IMR-90 (cell line): ENCODE measurements at regions not wholly inside any gene's neighbourhood (a gene's known extent, or its start where the extent isn't known, plus 50 kb on each side); places are given as distances from the start of the nearest gene placed in this dataset.

ENCODE experiments used
- ATAC-seq: fragments of 200-7000 bp; cut with Tn5 transposase; 2 replicates; pipeline ENCODE4 v1.9.1; 2020; ENCODE audit warnings: low read depth, mild to moderate bottlenecking, moderate library complexity
- BruUV-seq: library from RNA; stranded (reverse); fragments of 400-500 nt; replicated peaks from 2 replicates; lab custom pipeline; 2021; lab: Mats Ljungman, UMichigan
- CTCF ChIA-PET: fragments of 300-600 bp; formaldehyde crosslinking; extraction: SDS; loops from one replicate; lab custom pipeline; 2021; ENCODE audit warnings: antibody characterized with exemption; lab: Yijun Ruan, JAX
- POLR2A ChIA-PET: fragments of 300-600 bp; sonication (Branson Sonifier 250); formaldehyde crosslinking; loops from one replicate; lab custom pipeline; 2022; ENCODE audit warnings: antibody characterized with exemption; ENCODE audit not compliant: unreplicated experiment; lab: Charles Lee
- DNase-seq: peaks from one replicate; pipeline ENCODE4 v3.0.0; 2013
- H2AFZ ChIP-seq: replicated peaks from 2 replicates; pipeline ENCODE3; 2013; ENCODE audit warnings: low read length, mild to moderate bottlenecking; ENCODE audit not compliant: poor library complexity
- H2AK5ac ChIP-seq: 2 replicates; pipeline ENCODE4 v1.6.1; 2013; ENCODE audit warnings: low read depth, low read length, inconsistent platforms
- H2AK9ac ChIP-seq: replicated peaks from 2 replicates; pipeline ENCODE3; 2013; ENCODE audit warnings: mild to moderate bottlenecking, low read depth, low read length, moderate library complexity; ENCODE audit not compliant: poor library complexity
- H2BK120ac ChIP-seq: 2 replicates; pipeline ENCODE4 v1.6.1; 2013; ENCODE audit warnings: low read depth, low read length, inconsistent platforms
- H2BK15ac ChIP-seq: 3 replicates; pipeline ENCODE4 v1.6.1; 2013; ENCODE audit warnings: low read depth, low read length, inconsistent platforms
- H2BK20ac ChIP-seq: 2 replicates; pipeline ENCODE4 v1.6.1; 2013; ENCODE audit warnings: low read depth, mild to moderate bottlenecking, inconsistent platforms, low read length, moderate library complexity
- H2BK5ac ChIP-seq: 2 replicates; pipeline ENCODE4 v1.6.1; 2013; ENCODE audit warnings: mild to moderate bottlenecking, low read depth, low read length, inconsistent platforms; ENCODE audit not compliant: poor library complexity, severe bottlenecking
- H3K14ac ChIP-seq: replicated peaks from 2 replicates; pipeline ENCODE4 v1.6.1; 2013; ENCODE audit warnings: low read depth, low read length, inconsistent platforms
- H3K18ac ChIP-seq: 2 replicates; pipeline ENCODE4 v1.6.1; 2013; ENCODE audit warnings: low read depth, low read length, control low read depth
- H3K23ac ChIP-seq: 2 replicates; pipeline ENCODE4 v1.6.1; 2013; ENCODE audit warnings: low read depth, low read length, inconsistent platforms
- H3K27ac ChIP-seq: 2 replicates; pipeline ENCODE4 v1.5.1; 2013; ENCODE audit warnings: mild to moderate bottlenecking, control low read depth, low read length; ENCODE audit not compliant: insufficient read depth
- H3K27me3 ChIP-seq: 2 replicates; pipeline ENCODE4 v1.6.1; 2013; ENCODE audit warnings: low read length; ENCODE audit not compliant: control insufficient read depth, insufficient read depth
- H3K36me3 ChIP-seq: 2 replicates; pipeline ENCODE4 v1.6.1; 2013; ENCODE audit warnings: low read length, mixed read lengths; ENCODE audit not compliant: control insufficient read depth, insufficient read depth
- H3K4ac ChIP-seq: 2 replicates; pipeline ENCODE4 v1.6.1; 2013; ENCODE audit warnings: low read depth, low read length, inconsistent platforms
- H3K4me1 ChIP-seq: 2 replicates; pipeline ENCODE4 v1.6.1; 2013; ENCODE audit warnings: low read length, mixed read lengths; ENCODE audit not compliant: control insufficient read depth, insufficient read depth
- H3K4me2 ChIP-seq: 2 replicates; pipeline ENCODE4 v1.6.1; 2013; ENCODE audit warnings: low read depth, mild to moderate bottlenecking, control low read depth, low read length, moderate library complexity
- H3K4me3 ChIP-seq: 2 replicates; pipeline ENCODE4 v1.5.1; 2013; ENCODE audit warnings: low read depth, mild to moderate bottlenecking, control low read depth, low read length, moderate library complexity; ENCODE audit not compliant: insufficient read depth
- H3K56ac ChIP-seq: 2 replicates; pipeline ENCODE4 v1.6.1; 2013; ENCODE audit warnings: low read length, inconsistent platforms; ENCODE audit not compliant: insufficient read depth; ENCODE audit errors: extremely low read depth
- H3K79me1 ChIP-seq, 2 experiments: 2 replicates each; pipeline ENCODE4 v1.6.1; 2013; ENCODE audit warnings: low read length in 2 of 2, inconsistent platforms in 1 of 2, low read depth in 1 of 2
- H3K9ac ChIP-seq: 2 replicates; pipeline ENCODE4 v1.6.1; 2013; ENCODE audit warnings: low read depth, low read length, control low read depth
- H3K9me1 ChIP-seq: 2 replicates; pipeline ENCODE4 v1.6.1; 2013; ENCODE audit warnings: low read length, inconsistent platforms; ENCODE audit not compliant: insufficient read depth
- H3K9me3 ChIP-seq: 2 replicates; pipeline ENCODE4 v1.6.1; 2013; ENCODE audit warnings: low read length; ENCODE audit not compliant: control insufficient read depth, insufficient read depth
- H4K20me1 ChIP-seq: 2 replicates; pipeline ENCODE4 v1.6.1; 2013; ENCODE audit warnings: low read length, inconsistent platforms; ENCODE audit not compliant: insufficient read depth
- H4K5ac ChIP-seq: 2 replicates; pipeline ENCODE4 v1.6.1; 2013; ENCODE audit warnings: mild to moderate bottlenecking, low read depth, low read length, control low read depth
- H4K8ac ChIP-seq, 2 experiments: 2 replicates each; pipeline ENCODE4 v1.6.1; 2013; ENCODE audit warnings: low read depth in 2 of 2, low read length in 2 of 2, control low read depth in 1 of 2, inconsistent platforms in 1 of 2
- H4K91ac ChIP-seq: 2 replicates; pipeline ENCODE4 v1.6.1; 2013; ENCODE audit warnings: low read depth, low read length, inconsistent platforms; ENCODE audit not compliant: insufficient read depth
- FOS ChIP-seq: fragments of 150-350 bp; IDR thresholded peaks from 2 replicates; pipeline ENCODE4 v1.6.1; 2016; ENCODE audit warnings: low read depth, low read length
- MXI1 ChIP-seq: IDR thresholded peaks from 2 replicates; pipeline ENCODE4 v1.6.1; 2012; ENCODE audit warnings: low read depth, mild to moderate bottlenecking, low read length, moderate library complexity, borderline replicate concordance
- RFX5 ChIP-seq: IDR thresholded peaks from 2 replicates; pipeline ENCODE4 v1.8.0; 2012; ENCODE audit warnings: low read depth, mild to moderate bottlenecking, low read length, moderate library complexity
- SMC3 ChIP-seq: fragments of 150-350 bp; IDR thresholded peaks from 2 replicates; pipeline ENCODE4 v1.6.1; 2016; ENCODE audit warnings: low read depth, mild to moderate bottlenecking, antibody characterized with exemption, low read length, moderate library complexity
- WGBS, 2 experiments: methylation state at CpG; one replicate each; pipeline versions ENCODE4 v1.1.5 to v1.1.7; 2013; ENCODE audit warnings: missing lambda C conversion rate in 2 of 2; ENCODE audit not compliant: insufficient read length in 1 of 2; ENCODE audit errors: extremely low coverage in 2 of 2; 5-methylcytosine and 5-hydroxymethylcytosine counted together
- dilution Hi-C: fragments of 300-500 bp; cut with HindIII; formaldehyde crosslinking; loops from one replicate; pipeline ENCODE4 v1.14.3; 2018; ENCODE audit warnings: low sequenced_read_pairs; ENCODE audit not compliant: unreplicated experiment
- in situ Hi-C: fragments of 300-500 bp; cut with MboI; formaldehyde crosslinking; loops from 3 replicates; pipeline ENCODE4 v1.14.3; 2019; ENCODE audit warnings: low sequenced_read_pairs, inconsistent platforms, mixed read lengths
- intact Hi-C: fragments of 100-400 bp; cut with micrococcal nuclease; formaldehyde crosslinking; loops from 2 replicates; pipeline ENCODE4 v1.10.0; 2022
- TF ChIP-seq, protein P1 (sequence below): conservative IDR thresholded peaks from 2 replicates; pipeline ENCODE4 v1.5.1; 2012; ENCODE audit warnings: mild to moderate bottlenecking, low read depth, low read length, improper control_type of control experiment

DNA sequence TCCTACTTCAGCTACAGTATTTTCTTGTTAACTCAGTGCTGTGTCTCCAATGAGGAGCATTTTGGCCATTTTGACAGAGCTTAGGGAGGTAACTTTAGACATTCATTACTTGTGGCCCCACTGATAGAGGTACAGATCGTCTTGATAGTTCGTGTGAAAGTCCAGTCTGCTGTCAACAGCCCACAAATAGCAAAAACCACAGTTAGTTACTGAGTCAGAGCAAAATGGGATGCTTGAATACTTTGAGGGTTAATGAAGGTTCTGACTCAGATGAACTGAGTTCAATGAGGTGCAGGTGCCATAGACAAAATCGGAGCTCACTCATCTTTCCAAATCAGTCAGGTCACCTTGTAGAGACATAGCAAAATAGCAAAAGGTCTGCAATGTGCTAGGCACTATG is 163.1 kb upstream of the TLE4 start:
- Histone ChIP-seq H3K23ac (no peak overlapping the region), H3K56ac (no peak overlapping the region), H2AFZ (no peak overlapping the region), H3K9me3 (no peaks in the 10 kb centered on the region), H3K18ac (no peak overlapping the region), H3K4me3 (no peak overlapping the region), H2BK20ac (peak overlapping the region; percentile 15; the same call in 1 of the 2 replicates), H2BK120ac (no peak overlapping the region), H4K5ac (no peak overlapping the region; the same call in 1 of the 2 replicates), H4K8ac (no peak overlapping the region), H3K9ac (no peak overlapping the region), H3K4ac (no peak overlapping the region), H3K36me3 (no peaks in the 10 kb centered on the region), H2AK9ac (no peak overlapping the region), H3K4me2 (no peak overlapping the region; the same call in 1 of the 2 replicates), H3K4me1 (no peaks in the 10 kb centered on the region), H3K14ac (0 out of 2 replicates have a peak overlapping the region, but pooled peaks have one; percentile 35), H3K79me1 (no peaks in the 10 kb centered on the region), H3K27ac (no peak overlapping the region), H2BK5ac (no peak overlapping the region), H3K9me1 (no peaks in the 10 kb centered on the region), H2BK15ac (no peak overlapping the region), H2AK5ac (no peak overlapping the region), H4K20me1 (no peaks in the 10 kb centered on the region), H3K27me3 (no peaks in the 10 kb centered on the region; the same call in 1 of the 2 replicates), H4K91ac (no peak overlapping the region)
- POLR2A ChIA-PET = no interaction called here
- dilution Hi-C loops = no loop called here
- no CpG with 5 or more reads among the region's 3 CpGs for WGBS, 2 experiments
- BruUV-seq = no TSS peak
- in situ Hi-C loops = no loop called here
- peak; percentile 47 for DNase-seq
- CTCF ChIA-PET = interaction anchor here (0.5 to 1.2 kb wide), 2 partner anchors 30 to 406 kb away, joined by 3 to 4 read pairs; no protein-coding TSS in a partner anchor
- no peak for ATAC-seq
- intact Hi-C loops = no loop called here
- TF ChIP-seq, protein P1, sequence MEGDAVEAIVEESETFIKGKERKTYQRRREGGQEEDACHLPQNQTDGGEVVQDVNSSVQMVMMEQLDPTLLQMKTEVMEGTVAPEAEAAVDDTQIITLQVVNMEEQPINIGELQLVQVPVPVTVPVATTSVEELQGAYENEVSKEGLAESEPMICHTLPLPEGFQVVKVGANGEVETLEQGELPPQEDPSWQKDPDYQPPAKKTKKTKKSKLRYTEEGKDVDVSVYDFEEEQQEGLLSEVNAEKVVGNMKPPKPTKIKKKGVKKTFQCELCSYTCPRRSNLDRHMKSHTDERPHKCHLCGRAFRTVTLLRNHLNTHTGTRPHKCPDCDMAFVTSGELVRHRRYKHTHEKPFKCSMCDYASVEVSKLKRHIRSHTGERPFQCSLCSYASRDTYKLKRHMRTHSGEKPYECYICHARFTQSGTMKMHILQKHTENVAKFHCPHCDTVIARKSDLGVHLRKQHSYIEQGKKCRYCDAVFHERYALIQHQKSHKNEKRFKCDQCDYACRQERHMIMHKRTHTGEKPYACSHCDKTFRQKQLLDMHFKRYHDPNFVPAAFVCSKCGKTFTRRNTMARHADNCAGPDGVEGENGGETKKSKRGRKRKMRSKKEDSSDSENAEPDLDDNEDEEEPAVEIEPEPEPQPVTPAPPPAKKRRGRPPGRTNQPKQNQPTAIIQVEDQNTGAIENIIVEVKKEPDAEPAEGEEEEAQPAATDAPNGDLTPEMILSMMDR = no peak
- TF ChIP-seq MXI1 (no peak), RFX5 (no peak), FOS (no peak), SMC3 (no peak)
